ENCODE measurements at regions not wholly inside any gene's neighbourhood (a gene's known extent, or its start where the extent isn't known, plus 50 kb on each side); places are given as distances from the start of the nearest gene placed in this dataset.

- Histone ChIP-seq H2AFZ (ENCODE audit: low read depth, low read length) (no peak overlapping the region), H3K9me2 (ENCODE audit: insufficient read depth, low read length) (no peaks in the 10 kb centered on the region), H3K9me3 (ENCODE audit: low read length) (no peaks in the 10 kb centered on the region), H3K27ac (ENCODE audit: low read length) (no peak overlapping the region), H3K79me2 (replicated peaks; ENCODE audit: insufficient read depth, low read length) (no peaks in the 10 kb centered on the region), H4K20me1 (ENCODE audit: insufficient read depth) (no peaks in the 10 kb centered on the region), H3F3A (ENCODE audit: insufficient read depth, low read length, poor library complexity, severe bottlenecking) (no peaks in the 10 kb centered on the region), H3K4me3 (ENCODE audit: low read length) (no peak overlapping the region), H3K9ac (ENCODE audit: low read length) (no peak overlapping the region), H3K27me3 (ENCODE audit: insufficient read depth, low read depth, low read length) (no peaks in the 10 kb centered on the region), H3K36me3 (ENCODE audit: insufficient read depth, low read length) (no peaks in the 10 kb centered on the region), H3K4me2 (ENCODE audit: low read length) (no peak overlapping the region)
- TF ChIP-seq SMC3 (conservative IDR thresholded peaks at IDR 0.05; ENCODE audit: poor library complexity) (no peak), RAD21 (conservative IDR thresholded peaks at IDR 0.05) (no peak), EP300 (conservative IDR thresholded peaks at IDR 0.05; ENCODE audit: poor library complexity, severe bottlenecking) (no peak), REST (IDR thresholded peaks at IDR 0.05; ENCODE audit: borderline replicate concordance) (no peak), POLR2AphosphoS5 (IDR thresholded peaks at IDR 0.05) (no peak), MXI1 (conservative IDR thresholded peaks at IDR 0.05; ENCODE audit: poor library complexity, severe bottlenecking) (no peak), CTCF (IDR thresholded peaks at IDR 0.05; ENCODE audit: poor library complexity, severe bottlenecking) (no peak), TAF1 (IDR thresholded peaks at IDR 0.05; ENCODE audit: low read depth) (no peak)
These were observed 240.9 kb downstream of the ETNK1 start for GRCh38 chr12:22865822-22866221.

- H2AFZ ChIP-seq (ENCODE audit: low read depth, low read length): no peak overlapping the region
- H3K4me2 ChIP-seq (ENCODE audit: low read length): no peak overlapping the region
- no peaks in the 10 kb centered on the region for H3K79me2 ChIP-seq (replicated peaks; ENCODE audit: insufficient read depth, low read length)
- no peaks in the 10 kb centered on the region for H3K9me3 ChIP-seq (ENCODE audit: low read length)
- H3K9ac ChIP-seq (ENCODE audit: low read length): no peak overlapping the region
- H3K4me3 ChIP-seq (ENCODE audit: low read length): no peak overlapping the region
- no peak overlapping the region for H3K27ac ChIP-seq (ENCODE audit: low read length)
- no peaks in the 10 kb centered on the region for H3K9me2 ChIP-seq (ENCODE audit: insufficient read depth, low read length)
- no peak for TF ChIP-seq SMC3 (conservative IDR thresholded peaks at IDR 0.05; ENCODE audit: poor library complexity)
- TF ChIP-seq EP300 (conservative IDR thresholded peaks at IDR 0.05; ENCODE audit: poor library complexity, severe bottlenecking): no peak
- no peak for TF ChIP-seq EZH2 (IDR thresholded peaks at IDR 0.05; ENCODE audit: borderline replicate concordance, insufficient read depth, low read length, poor library complexity, severe bottlenecking)
- TF ChIP-seq MXI1 (conservative IDR thresholded peaks at IDR 0.05; ENCODE audit: poor library complexity, severe bottlenecking): no peak
- no peaks in the 10 kb centered on the region for H4K20me1 ChIP-seq (ENCODE audit: insufficient read depth)
- H3K36me3 ChIP-seq (ENCODE audit: insufficient read depth, low read length): no peaks in the 10 kb centered on the region
- H3F3A ChIP-seq (ENCODE audit: insufficient read depth, low read length, poor library complexity, severe bottlenecking): no peaks in the 10 kb centered on the region
- no peaks in the 10 kb centered on the region for H3K27me3 ChIP-seq (ENCODE audit: insufficient read depth, low read depth, low read length)
These were observed 241.4 kb downstream of the ETNK1 start for GRCh38 chr12:22866406-22866805.

- Histone ChIP-seq H3K4me2 (ENCODE audit: low read length) (no peak overlapping the region), H2AFZ (ENCODE audit: low read depth, low read length) (no peak overlapping the region), H3K4me3 (ENCODE audit: low read length) (no peak overlapping the region), H3K36me3 (ENCODE audit: insufficient read depth, low read length) (no peaks in the 10 kb centered on the region), H3K9me3 (ENCODE audit: low read length) (no peaks in the 10 kb centered on the region), H3K9ac (ENCODE audit: low read length) (no peak overlapping the region), H3K27me3 (ENCODE audit: insufficient read depth, low read depth, low read length) (no peaks in the 10 kb centered on the region), H4K20me1 (ENCODE audit: insufficient read depth) (no peaks in the 10 kb centered on the region), H3K9me2 (ENCODE audit: insufficient read depth, low read length) (no peaks in the 10 kb centered on the region), H3K79me2 (replicated peaks; ENCODE audit: insufficient read depth, low read length) (no peaks in the 10 kb centered on the region), H3K27ac (ENCODE audit: low read length) (no peak overlapping the region), H3F3A (ENCODE audit: insufficient read depth, low read length, poor library complexity, severe bottlenecking) (no peaks in the 10 kb centered on the region)
- TF ChIP-seq MXI1 (conservative IDR thresholded peaks at IDR 0.05; ENCODE audit: poor library complexity, severe bottlenecking) (no peak), SMC3 (conservative IDR thresholded peaks at IDR 0.05; ENCODE audit: poor library complexity) (no peak), EP300 (conservative IDR thresholded peaks at IDR 0.05; ENCODE audit: poor library complexity, severe bottlenecking) (no peak), CTCF (IDR thresholded peaks at IDR 0.05; ENCODE audit: poor library complexity, severe bottlenecking) (no peak), EZH2 (IDR thresholded peaks at IDR 0.05; ENCODE audit: borderline replicate concordance, insufficient read depth, low read length, poor library complexity, severe bottlenecking) (no peak), RAD21 (conservative IDR thresholded peaks at IDR 0.05) (no peak), REST (IDR thresholded peaks at IDR 0.05; ENCODE audit: borderline replicate concordance) (no peak), TAF1 (IDR thresholded peaks at IDR 0.05; ENCODE audit: low read depth) (no peak), POLR2AphosphoS5 (IDR thresholded peaks at IDR 0.05) (no peak)
These were observed 249.2 kb downstream of the ETNK1 start for GRCh38 chr12:22874151-22874550.

Measured in neural cell (in vitro differentiated cells).